ENCODE measurements at regions not wholly inside any gene's neighbourhood (a gene's known extent, or its start where the extent isn't known, plus 50 kb on each side); places are given as distances from the start of the nearest gene placed in this dataset.

GRCh38 chr1:34363447-34363846 is 186.7 kb downstream of the C1orf94 start:
- in situ Hi-C loops (cut with HindIII; ENCODE audit: low sequenced_read_pairs), result no loop called here

GRCh38 chr1:34363915-34364314 is 187.2 kb downstream of the C1orf94 start:
- TF ChIP-seq, protein P1, sequence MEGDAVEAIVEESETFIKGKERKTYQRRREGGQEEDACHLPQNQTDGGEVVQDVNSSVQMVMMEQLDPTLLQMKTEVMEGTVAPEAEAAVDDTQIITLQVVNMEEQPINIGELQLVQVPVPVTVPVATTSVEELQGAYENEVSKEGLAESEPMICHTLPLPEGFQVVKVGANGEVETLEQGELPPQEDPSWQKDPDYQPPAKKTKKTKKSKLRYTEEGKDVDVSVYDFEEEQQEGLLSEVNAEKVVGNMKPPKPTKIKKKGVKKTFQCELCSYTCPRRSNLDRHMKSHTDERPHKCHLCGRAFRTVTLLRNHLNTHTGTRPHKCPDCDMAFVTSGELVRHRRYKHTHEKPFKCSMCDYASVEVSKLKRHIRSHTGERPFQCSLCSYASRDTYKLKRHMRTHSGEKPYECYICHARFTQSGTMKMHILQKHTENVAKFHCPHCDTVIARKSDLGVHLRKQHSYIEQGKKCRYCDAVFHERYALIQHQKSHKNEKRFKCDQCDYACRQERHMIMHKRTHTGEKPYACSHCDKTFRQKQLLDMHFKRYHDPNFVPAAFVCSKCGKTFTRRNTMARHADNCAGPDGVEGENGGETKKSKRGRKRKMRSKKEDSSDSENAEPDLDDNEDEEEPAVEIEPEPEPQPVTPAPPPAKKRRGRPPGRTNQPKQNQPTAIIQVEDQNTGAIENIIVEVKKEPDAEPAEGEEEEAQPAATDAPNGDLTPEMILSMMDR (IDR thresholded peaks at IDR 0.05; ENCODE audit: low read depth, low read length), result no peak
- in situ Hi-C loops (cut with HindIII; ENCODE audit: low sequenced_read_pairs), result no loop called here
- no peak for DNase-seq (ENCODE audit: low read depth, low spot score)
- H3K4me3 ChIP-seq (ENCODE audit: low read depth, low read length), result no peak overlapping the region

More at GRCh38 chr1:34363447-34363846, 186.7 kb downstream of the C1orf94 start:
- no peak for DNase-seq (ENCODE audit: low read depth, low spot score)
- no peak overlapping the region for H3K4me3 ChIP-seq (ENCODE audit: low read depth, low read length)
- TF ChIP-seq, protein P1 (IDR thresholded peaks at IDR 0.05; ENCODE audit: low read depth, low read length), result no peak

- no peak for DNase-seq (ENCODE audit: low read depth, low spot score)
- TF ChIP-seq, protein P1 (IDR thresholded peaks at IDR 0.05; ENCODE audit: low read depth, low read length), result no peak
- H3K4me3 ChIP-seq (ENCODE audit: low read depth, low read length), result no peak overlapping the region
- in situ Hi-C loops (cut with HindIII; ENCODE audit: low sequenced_read_pairs), result no loop called here
Measured at GRCh38 chr1:34364376-34364775, 187.7 kb downstream of the C1orf94 start.

- no peak for DNase-seq (ENCODE audit: low read depth, low spot score)
- in situ Hi-C loops (cut with HindIII; ENCODE audit: low sequenced_read_pairs), result no loop called here
- TF ChIP-seq, protein P1 (IDR thresholded peaks at IDR 0.05; ENCODE audit: low read depth, low read length), result no peak
- H3K4me3 ChIP-seq (ENCODE audit: low read depth, low read length), result no peak overlapping the region
Measured at GRCh38 chr1:34365295-34365694, 188.6 kb downstream of the C1orf94 start.

DNA sequence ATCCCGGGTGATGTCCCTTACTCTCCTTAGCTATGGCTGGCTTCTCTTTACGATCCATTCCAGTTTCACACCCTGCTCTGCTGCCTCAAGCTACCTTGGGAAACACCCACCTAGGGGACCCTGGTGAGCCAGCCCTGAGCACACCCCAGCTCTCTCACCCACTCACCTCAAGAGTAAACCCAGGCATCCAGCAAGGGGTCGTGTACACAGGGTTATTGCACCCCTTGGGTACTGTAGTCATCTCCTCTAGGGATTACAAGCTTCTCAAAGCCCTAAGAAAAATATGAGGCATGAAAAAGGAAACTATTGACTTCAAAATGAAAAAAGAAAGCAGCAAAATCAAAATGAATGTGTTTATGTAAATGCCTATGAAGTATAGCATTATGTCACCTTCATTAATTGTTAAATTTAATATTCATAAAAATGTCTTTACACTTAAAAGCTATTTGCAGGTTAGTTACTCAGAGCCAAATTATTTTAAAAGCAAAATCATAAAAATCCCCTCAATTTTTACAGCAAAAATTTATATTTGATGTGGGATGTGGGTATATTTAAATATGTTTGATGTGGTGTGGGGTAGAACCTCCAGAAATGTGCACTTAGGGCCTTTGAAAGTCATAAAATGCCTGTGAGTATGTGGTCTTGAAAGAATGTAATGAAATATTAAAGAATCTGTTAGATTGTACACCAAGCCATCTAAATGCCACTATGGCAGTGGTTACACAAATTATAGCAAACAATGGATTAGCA is 190.3 kb downstream of the C1orf94 start:
- in situ Hi-C loops (cut with HindIII; ENCODE audit: low sequenced_read_pairs), result no loop called here
- TF ChIP-seq, protein P1 (IDR thresholded peaks at IDR 0.05; ENCODE audit: low read depth, low read length), result no peak
- no peak overlapping the region for H3K4me3 ChIP-seq (ENCODE audit: low read depth, low read length)
- no peak for DNase-seq (ENCODE audit: low read depth, low spot score)

GRCh38 chr1:34367954-34368353 is 191.2 kb downstream of the C1orf94 start:
- in situ Hi-C loops (cut with HindIII; ENCODE audit: low sequenced_read_pairs), result no loop called here
- no peak overlapping the region for H3K4me3 ChIP-seq (ENCODE audit: low read depth, low read length)
- TF ChIP-seq, protein P1 (IDR thresholded peaks at IDR 0.05; ENCODE audit: low read depth, low read length), result no peak
- DNase-seq (ENCODE audit: low read depth, low spot score), result no peak
